ENCODE measurements at regions not wholly inside any gene's neighbourhood (a gene's known extent, or its start where the extent isn't known, plus 50 kb on each side); places are given as distances from the start of the nearest gene placed in this dataset.

DNA sequence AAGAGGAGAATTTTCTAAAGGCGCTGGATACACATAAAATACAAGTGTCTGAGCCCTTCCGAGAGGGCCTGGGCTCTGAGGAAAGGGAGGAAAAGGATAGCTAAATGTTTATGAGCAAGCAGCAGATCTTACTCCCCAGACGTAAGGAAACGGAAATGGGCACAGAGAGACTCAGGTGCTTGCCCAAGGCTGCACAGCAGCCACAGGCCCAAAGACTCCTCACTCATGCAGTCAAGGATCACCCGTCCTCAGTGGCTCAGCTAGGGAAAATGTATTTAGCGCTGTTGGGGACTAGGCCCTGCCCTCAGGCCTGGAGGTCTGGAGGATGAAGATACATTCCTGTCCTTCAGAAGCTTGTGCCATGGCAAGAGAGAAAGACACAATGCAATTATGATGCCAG is 107.2 kb upstream of the SYT13 start:
- Histone ChIP-seq H3K27ac (ENCODE audit: low read length) (no peak overlapping the region), H3K4me3 (ENCODE audit: low read length) (no peak overlapping the region), H3K4me1 (ENCODE audit: control insufficient read depth, insufficient read depth, low read length) (no peaks in the 10 kb centered on the region), H3K36me3 (ENCODE audit: control insufficient read depth, insufficient read depth, low read length) (no peaks in the 10 kb centered on the region), H3K9me3 (ENCODE audit: control insufficient read depth, insufficient read depth, low read length) (no peaks in the 10 kb centered on the region), H3K27me3 (ENCODE audit: control insufficient read depth, insufficient read depth, low read length) (no peaks in the 10 kb centered on the region)
- no peaks in the 10 kb centered on the region for H3K9me3 Mint-ChIP-seq
- TF ChIP-seq, protein P1, sequence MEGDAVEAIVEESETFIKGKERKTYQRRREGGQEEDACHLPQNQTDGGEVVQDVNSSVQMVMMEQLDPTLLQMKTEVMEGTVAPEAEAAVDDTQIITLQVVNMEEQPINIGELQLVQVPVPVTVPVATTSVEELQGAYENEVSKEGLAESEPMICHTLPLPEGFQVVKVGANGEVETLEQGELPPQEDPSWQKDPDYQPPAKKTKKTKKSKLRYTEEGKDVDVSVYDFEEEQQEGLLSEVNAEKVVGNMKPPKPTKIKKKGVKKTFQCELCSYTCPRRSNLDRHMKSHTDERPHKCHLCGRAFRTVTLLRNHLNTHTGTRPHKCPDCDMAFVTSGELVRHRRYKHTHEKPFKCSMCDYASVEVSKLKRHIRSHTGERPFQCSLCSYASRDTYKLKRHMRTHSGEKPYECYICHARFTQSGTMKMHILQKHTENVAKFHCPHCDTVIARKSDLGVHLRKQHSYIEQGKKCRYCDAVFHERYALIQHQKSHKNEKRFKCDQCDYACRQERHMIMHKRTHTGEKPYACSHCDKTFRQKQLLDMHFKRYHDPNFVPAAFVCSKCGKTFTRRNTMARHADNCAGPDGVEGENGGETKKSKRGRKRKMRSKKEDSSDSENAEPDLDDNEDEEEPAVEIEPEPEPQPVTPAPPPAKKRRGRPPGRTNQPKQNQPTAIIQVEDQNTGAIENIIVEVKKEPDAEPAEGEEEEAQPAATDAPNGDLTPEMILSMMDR (IDR thresholded peaks at IDR 0.05), result no peak
- ATAC-seq (no peak), DNase-seq (no peak)
- intact Hi-C loops (cut with micrococcal nuclease), result no loop called here
- WGBS (ENCODE audit: insufficient coverage), result 77% methylated on average over 6 of the region's 6 CpGs
- no peak overlapping the region for H3K27ac Mint-ChIP-seq
- H3K36me3 Mint-ChIP-seq, result no peaks in the 10 kb centered on the region
- H3K27me3 Mint-ChIP-seq (ENCODE audit: low read depth in 2 of 2), result peaks cover 7 to 9% of the 10 kb centered on the region in 2 donors
- no peaks in the 10 kb centered on the region for H3K4me1 Mint-ChIP-seq
- H3K4me3 Mint-ChIP-seq, result no peak overlapping the region

DNA sequence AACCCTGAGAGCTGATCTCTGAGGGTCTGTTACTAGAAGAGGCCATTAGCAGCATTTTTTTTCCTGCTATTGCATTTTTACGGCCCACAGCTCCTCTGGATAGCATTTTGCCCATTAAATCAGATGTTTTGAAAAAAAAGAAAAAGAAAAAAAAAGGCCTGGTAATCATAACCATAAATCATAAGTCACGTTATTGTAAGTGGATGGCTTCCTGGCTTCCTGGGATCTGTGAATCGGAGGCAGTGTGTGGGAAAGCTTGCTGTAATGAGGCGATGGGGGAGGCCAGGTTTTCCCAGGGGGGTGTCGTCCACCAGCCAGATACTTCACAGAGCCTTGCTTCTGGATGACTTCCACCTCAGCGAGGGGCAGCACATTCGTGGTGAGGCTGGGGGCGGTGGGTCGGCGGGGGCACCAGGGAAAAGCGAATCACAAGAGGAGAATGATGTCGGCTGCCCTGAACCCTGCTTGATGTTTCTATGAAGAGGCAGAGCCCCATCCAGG is 106.5 kb upstream of the SYT13 start:
- H3K9me3 Mint-ChIP-seq, result no peaks in the 10 kb centered on the region
- WGBS (ENCODE audit: insufficient coverage), result 70% methylated on average over 11 of the region's 12 CpGs
- H3K4me3 Mint-ChIP-seq, result no peak overlapping the region
- TF ChIP-seq, protein P1 (IDR thresholded peaks at IDR 0.05), result no peak
- no peak for DNase-seq
- H3K27me3 Mint-ChIP-seq (ENCODE audit: low read depth in 2 of 2), result peaks cover 11% of the 10 kb centered on the region in 2 donors
- no peak for ATAC-seq
- no peaks in the 10 kb centered on the region for H3K36me3 ChIP-seq (ENCODE audit: control insufficient read depth, insufficient read depth, low read length)
- H3K9me3 ChIP-seq (ENCODE audit: control insufficient read depth, insufficient read depth, low read length), result no peaks in the 10 kb centered on the region
- no peak overlapping the region for H3K27ac Mint-ChIP-seq
- no peaks in the 10 kb centered on the region for H3K36me3 Mint-ChIP-seq
- no peaks in the 10 kb centered on the region for H3K27me3 ChIP-seq (ENCODE audit: control insufficient read depth, insufficient read depth, low read length)
- no peaks in the 10 kb centered on the region for H3K4me1 Mint-ChIP-seq
- H3K4me3 ChIP-seq (ENCODE audit: low read length), result no peak overlapping the region
- intact Hi-C loops (cut with micrococcal nuclease), result no loop called here
- H3K4me1 ChIP-seq (ENCODE audit: control insufficient read depth, insufficient read depth, low read length), result no peaks in the 10 kb centered on the region
- no peak overlapping the region for H3K27ac ChIP-seq (ENCODE audit: low read length)

DNA sequence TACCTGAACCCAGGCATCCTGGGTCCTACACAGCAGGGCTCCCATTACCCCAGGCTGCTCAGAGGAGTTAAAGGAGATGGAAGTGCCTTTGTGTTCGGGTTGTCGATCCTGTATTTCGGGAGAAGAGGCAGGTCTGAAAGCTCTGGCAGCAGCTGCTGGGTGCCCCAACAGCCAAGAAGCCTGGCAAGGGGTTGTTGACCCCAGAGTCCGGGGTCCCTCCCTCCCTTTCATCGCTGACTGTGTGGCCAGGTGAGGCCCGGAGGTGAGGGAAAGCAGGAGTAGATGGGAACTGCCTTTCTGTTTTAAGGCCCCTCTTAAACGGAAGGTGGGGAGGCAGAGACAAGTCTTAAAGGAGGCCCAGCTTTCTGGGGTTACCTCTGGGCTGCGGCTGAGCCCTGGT is 106.0 kb upstream of the SYT13 start:
- Mint-ChIP-seq H3K4me1 (no peaks in the 10 kb centered on the region), H3K27me3 (ENCODE audit: low read depth in 2 of 2) (peaks cover 11% of the 10 kb centered on the region in 2 donors), H3K36me3 (no peaks in the 10 kb centered on the region), H3K27ac (no peak overlapping the region), H3K9me3 (no peaks in the 10 kb centered on the region), H3K4me3 (no peak overlapping the region)
- TF ChIP-seq, protein P1 (IDR thresholded peaks at IDR 0.05), result no peak
- no peak overlapping the region for H3K4me3 ChIP-seq (ENCODE audit: low read length)
- DNase-seq (no peak), ATAC-seq (no peak)
- no peaks in the 10 kb centered on the region for H3K4me1 ChIP-seq (ENCODE audit: control insufficient read depth, insufficient read depth, low read length)
- H3K27me3 ChIP-seq (ENCODE audit: control insufficient read depth, insufficient read depth, low read length), result no peaks in the 10 kb centered on the region
- no peaks in the 10 kb centered on the region for H3K36me3 ChIP-seq (ENCODE audit: control insufficient read depth, insufficient read depth, low read length)
- no peak overlapping the region for H3K27ac ChIP-seq (ENCODE audit: low read length)
- WGBS (ENCODE audit: insufficient coverage), result 88% methylated on average over 8 of the region's 8 CpGs
- no peaks in the 10 kb centered on the region for H3K9me3 ChIP-seq (ENCODE audit: control insufficient read depth, insufficient read depth, low read length)
- intact Hi-C loops (cut with micrococcal nuclease), result no loop called here

DNA sequence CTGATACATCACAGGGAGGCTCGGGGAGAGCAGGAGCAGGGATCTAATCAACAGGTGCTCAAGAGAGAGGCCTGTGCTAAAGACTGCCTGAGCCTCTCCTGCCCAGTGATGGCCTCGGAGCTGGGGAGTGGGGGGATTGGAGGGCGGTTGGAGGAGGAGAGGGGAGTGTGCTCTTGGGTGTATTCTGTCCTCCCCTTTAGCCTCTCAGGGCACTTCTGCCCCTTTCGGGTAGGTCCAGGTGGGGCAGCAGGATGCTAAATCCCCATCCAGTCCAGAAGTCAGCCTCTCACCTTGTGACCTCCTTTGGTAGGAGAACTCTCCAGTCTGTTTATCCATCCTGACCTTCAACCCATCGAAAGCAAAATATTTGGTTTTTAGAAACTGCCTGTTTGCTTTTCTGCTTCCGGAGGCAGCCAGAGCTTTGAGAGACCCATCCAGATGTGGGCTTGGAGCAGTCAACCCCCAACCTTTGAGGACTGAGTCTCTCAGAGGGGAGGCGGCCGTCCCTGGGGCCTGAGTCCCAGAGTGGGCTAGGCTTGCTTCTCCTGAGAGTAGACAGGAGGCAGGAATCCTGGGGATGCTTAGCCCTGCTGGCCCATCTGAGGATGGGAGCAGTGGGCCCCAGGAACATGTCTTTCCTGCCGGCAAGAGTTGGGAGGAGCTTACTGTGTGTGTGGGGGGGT is 105.2 kb upstream of the SYT13 start:
- H3K27ac ChIP-seq (ENCODE audit: low read length), result no peak overlapping the region
- H3K27me3 ChIP-seq (ENCODE audit: control insufficient read depth, insufficient read depth, low read length), result no peaks in the 10 kb centered on the region
- Mint-ChIP-seq H3K36me3 (no peaks in the 10 kb centered on the region), H3K4me1 (no peaks in the 10 kb centered on the region), H3K27me3 (ENCODE audit: low read depth in 2 of 2) (peaks cover 7 to 11% of the 10 kb centered on the region in 2 donors), H3K9me3 (no peaks in the 10 kb centered on the region), H3K27ac (no peak overlapping the region), H3K4me3 (no peak overlapping the region)
- H3K36me3 ChIP-seq (ENCODE audit: control insufficient read depth, insufficient read depth, low read length), result no peaks in the 10 kb centered on the region
- TF ChIP-seq, protein P1 (IDR thresholded peaks at IDR 0.05), result no peak
- no peak for ATAC-seq
- DNase-seq, result no peak
- no peaks in the 10 kb centered on the region for H3K4me1 ChIP-seq (ENCODE audit: control insufficient read depth, insufficient read depth, low read length)
- intact Hi-C loops (cut with micrococcal nuclease), result no loop called here
- no peak overlapping the region for H3K4me3 ChIP-seq (ENCODE audit: low read length)
- WGBS (ENCODE audit: insufficient coverage), result 81% methylated on average over 9 of the region's 9 CpGs
- no peaks in the 10 kb centered on the region for H3K9me3 ChIP-seq (ENCODE audit: control insufficient read depth, insufficient read depth, low read length)

Data from natural killer cell (primary cell).